Sigmoid colon (tissue), 4 donors: ENCODE measurements at regions not wholly inside any gene's neighbourhood (a gene's known extent, or its start where the extent isn't known, plus 50 kb on each side); places are given as distances from the start of the nearest gene placed in this dataset.

Experiments used
- EP300 ChIP-seq, 4 donors: sonication (generic); formaldehyde crosslinking; IDR thresholded peaks; one replicate each; pipeline ENCODE4 v1.6.1; 2017; ENCODE audit warnings: antibody characterized with exemption in 4 of 4
- POLR2A ChIP-seq, 2 donors: fragments of 450-650 bp; IDR thresholded peaks; one replicate each; pipeline ENCODE4 v1.6.1; 2016; ENCODE audit warnings: antibody characterized with exemption in 2 of 2, mild to moderate bottlenecking in 2 of 2, moderate library complexity in 2 of 2
- POLR2AphosphoS5 ChIP-seq, 4 donors: sonication (generic); formaldehyde crosslinking; IDR thresholded peaks; one replicate each; pipeline ENCODE4 v1.6.1; 2017; ENCODE audit warnings: antibody characterized with exemption in 4 of 4
- TF ChIP-seq, protein P1 (sequence below), 4 experiments: fragments of 450-650 bp in 3 of 4; fragments of 200-600 bp in 1 of 4; IDR thresholded peaks; one replicate each; pipeline ENCODE4 v1.5.1; 2016 to 2019; ENCODE audit warnings: antibody characterized with exemption in 4 of 4, mild to moderate bottlenecking in 3 of 4, moderate library complexity in 2 of 4

DNA sequence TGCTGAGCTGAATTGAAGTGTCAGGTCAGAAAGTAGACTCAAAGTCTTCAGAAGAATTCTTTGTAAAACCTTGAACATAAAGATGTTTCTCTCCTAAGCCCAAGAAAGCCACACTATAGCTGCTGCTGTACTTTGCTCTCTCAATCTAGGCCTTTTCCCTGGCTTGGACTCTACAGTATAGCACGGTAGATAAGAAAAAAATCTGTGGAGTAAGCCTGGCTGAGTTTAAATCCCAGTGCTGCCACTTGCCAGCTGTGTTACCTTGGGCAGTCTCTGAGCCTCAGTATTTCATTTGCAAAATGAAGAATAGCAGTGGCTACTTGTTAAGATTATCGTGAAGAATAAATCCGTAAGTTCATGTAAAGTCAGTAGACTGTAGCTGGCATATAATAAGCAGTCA lies 53.3 kb upstream of the UFL1 start:
- no peak for TF ChIP-seq EP300 (IDR thresholded peaks at IDR 0.05)
- TF ChIP-seq POLR2A (IDR thresholded peaks at IDR 0.05), result no peak
- TF ChIP-seq, protein P1, sequence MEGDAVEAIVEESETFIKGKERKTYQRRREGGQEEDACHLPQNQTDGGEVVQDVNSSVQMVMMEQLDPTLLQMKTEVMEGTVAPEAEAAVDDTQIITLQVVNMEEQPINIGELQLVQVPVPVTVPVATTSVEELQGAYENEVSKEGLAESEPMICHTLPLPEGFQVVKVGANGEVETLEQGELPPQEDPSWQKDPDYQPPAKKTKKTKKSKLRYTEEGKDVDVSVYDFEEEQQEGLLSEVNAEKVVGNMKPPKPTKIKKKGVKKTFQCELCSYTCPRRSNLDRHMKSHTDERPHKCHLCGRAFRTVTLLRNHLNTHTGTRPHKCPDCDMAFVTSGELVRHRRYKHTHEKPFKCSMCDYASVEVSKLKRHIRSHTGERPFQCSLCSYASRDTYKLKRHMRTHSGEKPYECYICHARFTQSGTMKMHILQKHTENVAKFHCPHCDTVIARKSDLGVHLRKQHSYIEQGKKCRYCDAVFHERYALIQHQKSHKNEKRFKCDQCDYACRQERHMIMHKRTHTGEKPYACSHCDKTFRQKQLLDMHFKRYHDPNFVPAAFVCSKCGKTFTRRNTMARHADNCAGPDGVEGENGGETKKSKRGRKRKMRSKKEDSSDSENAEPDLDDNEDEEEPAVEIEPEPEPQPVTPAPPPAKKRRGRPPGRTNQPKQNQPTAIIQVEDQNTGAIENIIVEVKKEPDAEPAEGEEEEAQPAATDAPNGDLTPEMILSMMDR (IDR thresholded peaks at IDR 0.05), result no peak
- no peak for TF ChIP-seq POLR2AphosphoS5 (IDR thresholded peaks at IDR 0.05)
